HepG2 (cell line): ENCODE measurements at regions not wholly inside any gene's neighbourhood (a gene's known extent, or its start where the extent isn't known, plus 50 kb on each side); places are given as distances from the start of the nearest gene placed in this dataset.
A peak's percentile ranks its signal among the peaks of the same experiment; 100 is the strongest.
"Not testable (repeated sequence)": the region's sequence is repeated elsewhere in the genome, so short reads cannot be mapped to it uniquely, and the experiment has no call there.

ENCODE experiments used
- ATAC-seq: fragments of 200-7000 bp; cut with Tn5 transposase; 3 replicates; pipeline ENCODE4 v1.9.1; 2020; ENCODE audit warnings: mild to moderate bottlenecking, moderate library complexity
- BruUV-seq: library from RNA; stranded (reverse); fragments of 400-500 nt; replicated peaks from 2 replicates; lab custom pipeline; 2021; lab: Mats Ljungman, UMichigan
- CTCF ChIA-PET: fragments of 300-600 bp; formaldehyde crosslinking; extraction: SDS; loops from one replicate; lab custom pipeline; 2021; ENCODE audit warnings: low total read pairs, inconsistent platforms, low intra/inter-chr PET ratio; lab: Yijun Ruan, JAX
- POLR2A ChIA-PET: fragments of 350-600 bp; sonication (Branson Sonifier 250); formaldehyde crosslinking; loops from one replicate; lab custom pipeline; 2020; ENCODE audit warnings: antibody characterized with exemption, inconsistent platforms; lab: Yijun Ruan, JAX
- DNase-seq: peaks from one replicate; pipeline ENCODE4 v3.0.0-alpha.2; 2015; ENCODE audit warnings: low spot score
- FAIRE-seq: peaks from 3 replicates; lab custom pipeline; 2011; peaks lifted over from hg19 to GRCh38; lab: Jason Lieb, UNC
- H2AFZ ChIP-seq: one replicate; pipeline ENCODE4 v1.6.1; 2011; ENCODE audit warnings: low read length, inconsistent platforms
- H3K27ac ChIP-seq: fragments of 300-600 bp; 3 replicates; pipeline ENCODE4 v1.8.0; 2011; ENCODE audit warnings: mixed run types, mild to moderate bottlenecking, mixed read lengths, low read length, inconsistent platforms; ENCODE audit not compliant: insufficient read depth; ENCODE audit errors: extremely low read length
- H3K27me3 ChIP-seq, 2 experiments: fragments of 200-600 bp in 1 of 2; 2 replicates in 1 of 2; 3 replicates in 1 of 2; pipeline versions ENCODE4 v1.6.0 to v1.8.0; 2011; ENCODE audit warnings: low read length in 2 of 2, mild to moderate bottlenecking in 2 of 2, moderate library complexity in 2 of 2, inconsistent platforms in 1 of 2; ENCODE audit not compliant: insufficient read depth in 2 of 2, control insufficient read depth in 1 of 2
- H3K36me3 ChIP-seq, 2 experiments: fragments of 200-600 bp in 1 of 2; replicated peaks in 1 of 2; 2 replicates in 1 of 2; 3 replicates in 1 of 2; pipeline versions ENCODE4 v1.5.1 to v1.8.0; 2011; ENCODE audit warnings: low read length in 2 of 2, inconsistent platforms in 1 of 2; ENCODE audit not compliant: insufficient read depth in 2 of 2, control insufficient read depth in 1 of 2
- H3K4me1 ChIP-seq: 2 replicates; pipeline ENCODE4 v1.5.1; 2012; ENCODE audit warnings: low read length, inconsistent platforms; ENCODE audit not compliant: insufficient read depth
- H3K4me2 ChIP-seq: 2 replicates; pipeline ENCODE4 v1.6.0; 2011; ENCODE audit warnings: low read depth, low read length, inconsistent platforms
- H3K4me3 ChIP-seq, 3 experiments: fragments of 200-600 bp in 1 of 3; sonication (generic), shearing (Covaris generic) in 1 of 3; replicated peaks in 1 of 3; 2 replicates each; pipeline ENCODE4 v1.5.1; 2011 to 2016; ENCODE audit warnings: low read length in 3 of 3, inconsistent platforms in 2 of 3, low read depth in 2 of 3, mild to moderate bottlenecking in 2 of 3, control low read depth in 1 of 3, mixed read lengths in 1 of 3; ENCODE audit not compliant: insufficient read depth in 1 of 3
- H3K79me2 ChIP-seq: one replicate; pipeline ENCODE4 v1.6.1; 2011; ENCODE audit warnings: low read length, inconsistent platforms; ENCODE audit not compliant: insufficient read depth
- H3K9ac ChIP-seq: 2 replicates; pipeline ENCODE4 v1.6.0; 2011; ENCODE audit warnings: mild to moderate bottlenecking, low read depth, low read length, inconsistent platforms; ENCODE audit not compliant: insufficient read depth
- H3K9me3 ChIP-seq: 2 replicates; pipeline ENCODE4 v1.5.1; 2012; ENCODE audit warnings: mild to moderate bottlenecking, low read length
- H4K20me1 ChIP-seq: 2 replicates; pipeline ENCODE4 v1.6.0; 2011; ENCODE audit warnings: inconsistent platforms, mild to moderate bottlenecking, low read length, moderate library complexity; ENCODE audit not compliant: insufficient read depth
- ATF1 ChIP-seq: IDR thresholded peaks from 2 replicates; pipeline ENCODE4 v1.6.1; 2016; ENCODE audit warnings: mild to moderate bottlenecking, control low read depth
- HOMEZ ChIP-seq: IDR thresholded peaks from 2 replicates; pipeline ENCODE4 v1.6.1; 2016; ENCODE audit warnings: low read depth
- MAFK ChIP-seq, 2 experiments: IDR thresholded peaks in 1 of 2; conservative IDR thresholded peaks in 1 of 2; 2 replicates each; pipeline ENCODE4 v1.6.1; 2011; ENCODE audit warnings: improper control_type of control experiment in 2 of 2, low read length in 2 of 2
- WGBS: methylation state at CpG from one replicate; pipeline ENCODE4 v1.1.6; 2017; ENCODE audit warnings: low lambda C conversion rate; 5-methylcytosine and 5-hydroxymethylcytosine counted together
- in situ Hi-C: cut with HindIII; loops from 2 replicates; pipeline ENCODE4 v1.10.0; 2017; ENCODE audit warnings: low pct_unique_long_range_greater_than_20kb; ENCODE audit not compliant: extremely low pct_ligation_motif_present
- intact Hi-C: fragments of 100-400 bp; cut with micrococcal nuclease; formaldehyde crosslinking; loops from one replicate; pipeline ENCODE4 v1.10.0; 2022; ENCODE audit not compliant: unreplicated experiment
- TF ChIP-seq, protein P1 (sequence below): IDR thresholded peaks from 2 replicates; pipeline ENCODE4 v1.6.1; 2012; ENCODE audit warnings: inconsistent platforms

DNA sequence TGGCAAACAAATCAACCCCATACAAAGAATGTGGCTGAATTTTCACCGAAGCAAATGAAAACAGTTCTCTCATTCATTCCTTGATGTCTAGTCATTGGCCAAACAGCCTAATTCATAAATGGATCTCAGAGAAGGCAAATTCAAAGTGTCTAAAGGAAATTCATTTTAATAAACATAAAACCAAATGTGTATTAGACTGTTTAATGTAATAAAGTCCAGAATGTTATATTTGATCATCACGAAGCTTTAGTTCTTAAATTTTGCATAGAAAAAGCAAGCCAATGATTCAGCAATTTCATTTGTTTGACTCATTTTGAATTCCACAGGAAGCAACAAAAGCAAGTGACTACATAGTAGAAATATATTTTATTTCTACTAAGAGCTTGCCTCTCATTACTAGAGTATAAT lies 379.2 kb upstream of the ADAMTS5 start:
- intact Hi-C loops (no loop called here), in situ Hi-C loops (no loop called here)
- no peaks in the 10 kb centered on the region for H3K36me3 ChIP-seq
- H3K9ac ChIP-seq = no peak overlapping the region
- no peak overlapping the region for H3K4me3 ChIP-seq
- TF ChIP-seq HOMEZ = no peak
- TF ChIP-seq, protein P1, sequence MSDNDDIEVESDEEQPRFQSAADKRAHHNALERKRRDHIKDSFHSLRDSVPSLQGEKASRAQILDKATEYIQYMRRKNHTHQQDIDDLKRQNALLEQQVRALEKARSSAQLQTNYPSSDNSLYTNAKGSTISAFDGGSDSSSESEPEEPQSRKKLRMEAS = no peak
- H3K4me2 ChIP-seq = no peak overlapping the region
- CTCF ChIA-PET = no interaction called here
- no TSS peak for BruUV-seq
- no peaks in the 10 kb centered on the region for H3K27me3 ChIP-seq
- no peaks in the 10 kb centered on the region for H3K4me1 ChIP-seq
- H2AFZ ChIP-seq = no peak overlapping the region
- POLR2A ChIA-PET = no interaction called here
- no peaks in the 10 kb centered on the region for H3K79me2 ChIP-seq
- DNase-seq (no peak), ATAC-seq (no peak), FAIRE-seq (no peak)
- no peak overlapping the region for H3K27ac ChIP-seq
- 5% methylated on average over 2 of the region's 2 CpGs for WGBS
- peaks cover 77% of the 10 kb centered on the region for H3K9me3 ChIP-seq
- H4K20me1 ChIP-seq = no peaks in the 10 kb centered on the region

DNA sequence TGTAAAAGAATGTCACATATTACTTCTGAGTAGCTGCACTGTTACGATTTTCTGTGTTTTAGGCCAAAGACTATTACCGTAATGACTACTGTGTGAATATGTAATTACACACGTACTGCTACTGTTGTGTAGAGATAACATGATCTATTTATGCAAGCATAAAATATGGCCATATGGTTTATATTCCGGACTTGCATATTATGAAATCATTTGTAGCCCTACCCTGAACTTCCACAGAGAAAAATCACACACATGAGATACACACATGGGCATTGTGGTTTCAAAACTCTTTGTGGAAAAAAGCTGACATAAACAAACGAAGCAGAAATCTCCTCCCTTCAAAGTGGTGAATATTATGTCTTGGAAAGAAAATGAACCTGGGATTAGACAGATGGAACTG lies 373.0 kb upstream of the ADAMTS5 start:
- Histone ChIP-seq H3K79me2 (no peaks in the 10 kb centered on the region), H3K4me2 (no peak overlapping the region), H3K4me1 (no peaks in the 10 kb centered on the region), H3K9me3 (peaks cover 79% of the 10 kb centered on the region), H3K27ac (no peak overlapping the region), H3K9ac (no peak overlapping the region), H2AFZ (no peak overlapping the region), H3K36me3 (no peaks in the 10 kb centered on the region), H4K20me1 (no peaks in the 10 kb centered on the region), H3K4me3 (no peak overlapping the region), H3K27me3 (no peaks in the 10 kb centered on the region)
- no TSS peak for BruUV-seq
- FAIRE-seq (no peak), ATAC-seq (no peak), DNase-seq (no peak)
- intact Hi-C loops (no loop called here), in situ Hi-C loops (no loop called here)
- CTCF ChIA-PET = no interaction called here
- TF ChIP-seq MAFK (conservative IDR thresholded peaks at IDR 0.05 in 1 of 2, IDR thresholded peaks at IDR 0.05 in 1 of 2; ENCODE audit: low read length in 2 of 2) (peak in 1 of 2 experiments; percentile 16; a peak in 1 of 4 replicates), ATF1 (no peak)
- POLR2A ChIA-PET = no interaction called here
- WGBS = 11% methylated on average over 5 of the region's 5 CpGs

DNA sequence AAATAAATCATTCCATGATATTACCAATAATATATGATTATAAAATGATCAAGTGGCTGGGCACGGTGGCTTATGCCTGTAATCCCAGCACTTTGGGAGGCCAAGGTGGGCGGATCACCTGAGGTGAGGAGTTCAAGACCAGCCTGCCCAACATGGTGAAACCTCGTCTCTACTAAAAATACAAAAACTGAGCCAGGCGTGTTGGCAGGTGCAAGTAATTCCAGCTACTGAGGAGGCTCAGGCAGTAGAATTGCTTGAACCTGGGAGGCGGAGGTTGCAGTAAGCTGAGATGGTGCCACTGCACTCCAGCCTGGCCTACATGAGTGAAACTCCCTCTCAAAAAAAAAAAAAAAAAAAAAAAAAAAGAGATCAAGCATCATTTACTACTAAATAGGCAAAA lies 371.1 kb upstream of the ADAMTS5 start:
- H4K20me1 ChIP-seq, H3K4me1 ChIP-seq, H3K79me2 ChIP-seq, BruUV-seq, H3K9ac ChIP-seq, FAIRE-seq, H3K36me3 ChIP-seq, H3K27ac ChIP-seq, CTCF ChIA-PET, H3K4me3 ChIP-seq, DNase-seq, POLR2A ChIA-PET, intact Hi-C loops, H3K27me3 ChIP-seq, H2AFZ ChIP-seq, H3K4me2 ChIP-seq, ATAC-seq, in situ Hi-C loops: not testable (repeated sequence)
- peaks cover 82% of the 10 kb centered on the region for H3K9me3 ChIP-seq
- WGBS = 17% methylated on average over 5 of the region's 5 CpGs
